ENCODE measurements at regions not wholly inside any gene's neighbourhood (a gene's known extent, or its start where the extent isn't known, plus 50 kb on each side); places are given as distances from the start of the nearest gene placed in this dataset.

DNA sequence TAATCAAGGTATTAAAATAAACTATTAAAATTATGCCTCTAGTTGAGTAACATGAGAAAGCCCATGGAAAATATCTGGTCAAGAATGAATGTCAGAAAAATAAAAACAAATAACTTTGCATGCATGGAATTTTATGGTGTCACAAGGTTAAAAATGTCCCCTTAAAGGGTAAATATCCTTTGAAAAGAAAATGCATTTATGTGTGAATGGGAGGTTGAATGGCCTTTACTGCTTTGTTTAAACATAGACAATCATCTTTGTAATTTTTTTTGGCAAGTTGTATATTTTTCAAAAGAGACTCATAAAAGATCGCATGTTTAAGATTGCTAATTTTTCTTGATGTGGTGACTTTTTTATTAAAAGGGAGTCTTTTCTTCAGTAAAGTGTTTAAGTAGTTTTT is 564.2 kb downstream of the NR2F2 start:
- Histone ChIP-seq H3K4me3 (ENCODE audit: low read depth in 1 of 2, low read length in 2 of 2) (no peak overlapping the region), H3K4me1 (ENCODE audit: insufficient read depth, low read length) (peaks cover 3% of the 10 kb centered on the region; the same call in 1 of the 2 replicates), H3K9ac (ENCODE audit: low read depth, low read length) (no peak overlapping the region), H3K27me3 (ENCODE audit: insufficient read depth, low read length, poor library complexity) (no peaks in the 10 kb centered on the region), H3K36me3 (ENCODE audit: insufficient read depth, low read length) (no peaks in the 10 kb centered on the region), H3K4me2 (ENCODE audit: insufficient read depth, low read length) (no peak overlapping the region), H2AFZ (ENCODE audit: low read depth, low read length) (no peak overlapping the region), H4K20me1 (ENCODE audit: insufficient read depth, low read length) (no peaks in the 10 kb centered on the region), H3K27ac (ENCODE audit: low read length) (no peak overlapping the region), H3K9me3 (ENCODE audit: insufficient read depth, low read length, severe bottlenecking) (no peaks in the 10 kb centered on the region), H3K79me2 (ENCODE audit: insufficient read depth, low read length) (no peaks in the 10 kb centered on the region)
- ATAC-seq (ENCODE audit: insufficient read depth, low read depth) (no peak), DNase-seq (no peak)
- no peak for TF ChIP-seq EZH2 (IDR thresholded peaks at IDR 0.05; ENCODE audit: borderline replicate concordance, low read depth, low read length, severe bottlenecking)
- no peak for TF ChIP-seq CTCF (IDR thresholded peaks at IDR 0.05; ENCODE audit: borderline replicate concordance, extremely low read depth, low read length, poor library complexity, severe bottlenecking)

DNA sequence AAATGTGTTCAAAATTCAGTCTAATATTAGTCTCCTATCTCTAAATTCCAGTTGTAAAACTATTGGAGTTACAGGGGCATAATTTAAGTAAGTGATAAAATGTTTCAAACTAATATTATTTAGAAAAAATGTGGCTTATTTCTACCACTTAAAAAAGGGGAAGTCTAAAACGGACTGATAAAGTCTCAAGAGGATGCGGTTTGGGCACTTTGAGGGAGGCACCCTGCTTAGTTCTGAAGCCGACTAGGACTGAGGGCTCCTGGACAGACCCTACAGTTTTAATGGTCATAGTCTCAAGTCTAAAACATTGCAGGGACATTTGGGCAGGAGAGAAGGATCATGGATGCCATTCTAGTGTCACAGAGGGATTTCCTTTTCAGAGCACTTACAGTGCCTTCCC is 566.3 kb downstream of the NR2F2 start:
- Histone ChIP-seq H3K4me3 (ENCODE audit: low read depth in 1 of 2, low read length in 2 of 2) (no peak overlapping the region), H3K27me3 (ENCODE audit: insufficient read depth, low read length, poor library complexity) (no peaks in the 10 kb centered on the region), H3K4me2 (ENCODE audit: insufficient read depth, low read length) (no peak overlapping the region), H3K36me3 (ENCODE audit: insufficient read depth, low read length) (no peaks in the 10 kb centered on the region), H3K9ac (ENCODE audit: low read depth, low read length) (no peak overlapping the region), H3K9me3 (ENCODE audit: insufficient read depth, low read length, severe bottlenecking) (no peaks in the 10 kb centered on the region), H3K79me2 (ENCODE audit: insufficient read depth, low read length) (no peaks in the 10 kb centered on the region), H3K27ac (ENCODE audit: low read length) (no peak overlapping the region), H3K4me1 (ENCODE audit: insufficient read depth, low read length) (no peaks in the 10 kb centered on the region), H4K20me1 (ENCODE audit: insufficient read depth, low read length) (no peaks in the 10 kb centered on the region), H2AFZ (ENCODE audit: low read depth, low read length) (no peak overlapping the region)
- ATAC-seq (ENCODE audit: insufficient read depth, low read depth): no peak
- DNase-seq: no peak
- no peak for TF ChIP-seq EZH2 (IDR thresholded peaks at IDR 0.05; ENCODE audit: borderline replicate concordance, low read depth, low read length, severe bottlenecking)
- TF ChIP-seq CTCF (IDR thresholded peaks at IDR 0.05; ENCODE audit: borderline replicate concordance, extremely low read depth, low read length, poor library complexity, severe bottlenecking): no peak

GRCh38 chr15:96914081-96914480 is 583.6 kb downstream of the NR2F2 start:
- peaks cover 8% of the 10 kb centered on the region for H3K9me3 ChIP-seq (ENCODE audit: insufficient read depth, low read length, severe bottlenecking)
- TF ChIP-seq EZH2 (IDR thresholded peaks at IDR 0.05; ENCODE audit: borderline replicate concordance, low read depth, low read length, severe bottlenecking) (no peak), CTCF (IDR thresholded peaks at IDR 0.05; ENCODE audit: borderline replicate concordance, extremely low read depth, low read length, poor library complexity, severe bottlenecking) (no peak)
- no peak for ATAC-seq (ENCODE audit: insufficient read depth, low read depth)
- H3K27me3 ChIP-seq (ENCODE audit: insufficient read depth, low read length, poor library complexity): no peaks in the 10 kb centered on the region
- no peak overlapping the region for H2AFZ ChIP-seq (ENCODE audit: low read depth, low read length)
- no peak overlapping the region for H3K4me3 ChIP-seq (ENCODE audit: low read depth in 1 of 2, low read length in 2 of 2)
- no peak overlapping the region for H3K4me2 ChIP-seq (ENCODE audit: insufficient read depth, low read length)
- DNase-seq: no peak
- H3K36me3 ChIP-seq (ENCODE audit: insufficient read depth, low read length): no peaks in the 10 kb centered on the region
- H3K79me2 ChIP-seq (ENCODE audit: insufficient read depth, low read length): no peaks in the 10 kb centered on the region
- no peaks in the 10 kb centered on the region for H4K20me1 ChIP-seq (ENCODE audit: insufficient read depth, low read length)
- no peaks in the 10 kb centered on the region for H3K4me1 ChIP-seq (ENCODE audit: insufficient read depth, low read length)
- no peak overlapping the region for H3K9ac ChIP-seq (ENCODE audit: low read depth, low read length)
- H3K27ac ChIP-seq (ENCODE audit: low read length): no peak overlapping the region

GRCh38 chr15:96916750-96917149 is 586.2 kb downstream of the NR2F2 start:
- Histone ChIP-seq H3K4me3 (ENCODE audit: low read depth in 1 of 2, low read length in 2 of 2) (no peak overlapping the region), H3K36me3 (ENCODE audit: insufficient read depth, low read length) (no peaks in the 10 kb centered on the region), H3K9ac (ENCODE audit: low read depth, low read length) (no peak overlapping the region), H3K4me1 (ENCODE audit: insufficient read depth, low read length) (no peaks in the 10 kb centered on the region), H3K9me3 (ENCODE audit: insufficient read depth, low read length, severe bottlenecking) (peaks cover 8% of the 10 kb centered on the region), H3K27me3 (ENCODE audit: insufficient read depth, low read length, poor library complexity) (no peaks in the 10 kb centered on the region), H4K20me1 (ENCODE audit: insufficient read depth, low read length) (no peaks in the 10 kb centered on the region), H2AFZ (ENCODE audit: low read depth, low read length) (no peak overlapping the region), H3K27ac (ENCODE audit: low read length) (no peak overlapping the region), H3K4me2 (ENCODE audit: insufficient read depth, low read length) (no peak overlapping the region), H3K79me2 (ENCODE audit: insufficient read depth, low read length) (no peaks in the 10 kb centered on the region)
- DNase-seq: no peak
- no peak for TF ChIP-seq CTCF (IDR thresholded peaks at IDR 0.05; ENCODE audit: borderline replicate concordance, extremely low read depth, low read length, poor library complexity, severe bottlenecking)
- no peak for TF ChIP-seq EZH2 (IDR thresholded peaks at IDR 0.05; ENCODE audit: borderline replicate concordance, low read depth, low read length, severe bottlenecking)
- no peak for ATAC-seq (ENCODE audit: insufficient read depth, low read depth)
